SK-N-SH (cell line): ENCODE measurements at regions not wholly inside any gene's neighbourhood (a gene's known extent, or its start where the extent isn't known, plus 50 kb on each side); places are given as distances from the start of the nearest gene placed in this dataset.

Source experiments
- CTCF ChIP-seq: fragments of 200-600 bp; sonication (generic); IDR thresholded peaks from 2 replicates; pipeline ENCODE4 v1.6.1; 2017; ENCODE audit warnings: antibody characterized with exemption, mild to moderate bottlenecking, moderate library complexity
- FOXM1 ChIP-seq: IDR thresholded peaks from 2 replicates; pipeline ENCODE4 v1.4.0; 2012; ENCODE audit warnings: low read depth, mild to moderate bottlenecking
- MAX ChIP-seq: IDR thresholded peaks from 2 replicates; pipeline ENCODE4 v1.4.0; 2012; ENCODE audit warnings: low read depth
- RAD21 ChIP-seq: IDR thresholded peaks from 2 replicates; pipeline ENCODE4 v1.6.1; 2012; ENCODE audit warnings: mild to moderate bottlenecking, low read length
- USF2 ChIP-seq: fragments of 150-350 bp; IDR thresholded peaks from 2 replicates; pipeline ENCODE4 v1.6.1; 2017; ENCODE audit warnings: antibody characterized with exemption, low read length, low read depth, borderline replicate concordance

GRCh38 chr6:166710084-166710483 is 83.0 kb upstream of the RPS6KA2 start:
- TF ChIP-seq MAX (no peak), CTCF (no peak), RAD21 (no peak), USF2 (no peak), FOXM1 (no peak)
